PC-3 (cell line): ENCODE measurements at regions not wholly inside any gene's neighbourhood (a gene's known extent, or its start where the extent isn't known, plus 50 kb on each side); places are given as distances from the start of the nearest gene placed in this dataset.

Experiments used
- ATAC-seq: fragments of 200-7000 bp; cut with Tn5 transposase; 2 replicates; pipeline ENCODE4 v1.9.1; 2020; ENCODE audit warnings: mild to moderate bottlenecking, moderate library complexity
- BruUV-seq: library from RNA; stranded (reverse); fragments of 400-500 nt; replicated peaks from 2 replicates; lab custom pipeline; 2021; lab: Mats Ljungman, UMichigan
- CTCF ChIA-PET: fragments of 300-600 bp; sonication (Branson Sonifier 250); formaldehyde crosslinking; loops from one replicate; lab custom pipeline; 2022; ENCODE audit warnings: antibody characterized with exemption; lab: Charles Lee
- POLR2A ChIA-PET: fragments of 300-600 bp; sonication (Branson Sonifier 250); formaldehyde crosslinking; loops from one replicate; lab custom pipeline; 2022; ENCODE audit warnings: antibody characterized with exemption; ENCODE audit not compliant: unreplicated experiment; lab: Charles Lee
- DNase-seq: peaks from one replicate; pipeline ENCODE4 v3.0.0-alpha.2; 2015
- H2AFZ ChIP-seq: fragments of 300-600 bp; sonication (generic); 2 replicates; pipeline ENCODE4 v1.6.0; 2016; ENCODE audit warnings: antibody characterized with exemption, low read length
- H3F3A ChIP-seq: fragments of 300-600 bp; sonication (generic); one replicate; pipeline ENCODE4 v1.6.0; 2017; ENCODE audit warnings: antibody characterized with exemption, low read length, control low read depth, mild to moderate bottlenecking; ENCODE audit not compliant: unreplicated experiment
- H3K27ac ChIP-seq: fragments of 300-600 bp; sonication (generic); 2 replicates; pipeline ENCODE4 v1.5.1; 2016; ENCODE audit warnings: mild to moderate bottlenecking, low read length
- H3K27me3 ChIP-seq: fragments of 300-600 bp; sonication (generic); 2 replicates; pipeline ENCODE4 v1.6.1; 2016; ENCODE audit warnings: low read length, mixed read lengths
- H3K36me3 ChIP-seq: fragments of 300-600 bp; sonication (generic); 2 replicates; pipeline ENCODE4 v1.6.1; 2016; ENCODE audit warnings: low read depth, mixed run types, low read length, mixed read lengths
- H3K4me1 ChIP-seq: fragments of 300-600 bp; sonication (generic); 2 replicates; pipeline ENCODE4 v1.5.1; 2016; ENCODE audit warnings: low read length; ENCODE audit not compliant: insufficient read depth
- H3K4me2 ChIP-seq: fragments of 300-600 bp; sonication (generic); 2 replicates; pipeline ENCODE4 v1.6.0; 2016; ENCODE audit warnings: low read length
- H3K4me3 ChIP-seq: fragments of 300-600 bp; sonication (generic); 2 replicates; pipeline ENCODE4 v1.5.1; 2016; ENCODE audit warnings: mild to moderate bottlenecking, low read length, mixed read lengths
- H3K79me2 ChIP-seq: fragments of 300-600 bp; sonication (generic); 2 replicates; pipeline ENCODE4 v1.6.1; 2017; ENCODE audit warnings: low read length, mixed read lengths
- H3K9ac ChIP-seq: fragments of 300-600 bp; sonication (generic); 2 replicates; pipeline ENCODE4 v1.6.0; 2016; ENCODE audit warnings: mild to moderate bottlenecking, low read length
- H3K9me2 ChIP-seq: fragments of 300-600 bp; sonication (generic); replicated peaks from 2 replicates; pipeline ENCODE4 v1.6.1; 2016; ENCODE audit warnings: mixed run types, low read length, mixed read lengths
- H3K9me3 ChIP-seq: fragments of 300-600 bp; sonication (generic); 2 replicates; pipeline ENCODE4 v1.6.1; 2016; ENCODE audit warnings: low read length, mixed read lengths
- H4K20me1 ChIP-seq: fragments of 300-600 bp; sonication (generic); 2 replicates; pipeline ENCODE4 v1.6.1; 2016; ENCODE audit warnings: low read length, mixed read lengths
- CTCF ChIP-seq: fragments of 300-600 bp; sonication (generic); conservative IDR thresholded peaks from 2 replicates; pipeline ENCODE4 v1.5.1; 2017; ENCODE audit warnings: antibody characterized with exemption, low read depth, mild to moderate bottlenecking, low read length
- EZH2 ChIP-seq: fragments of 300-600 bp; sonication (generic); IDR thresholded peaks from one replicate; pipeline ENCODE4 v1.6.1; 2017; ENCODE audit warnings: antibody characterized with exemption, mild to moderate bottlenecking, low read length; ENCODE audit not compliant: unreplicated experiment
- EZH2phosphoT487 ChIP-seq: fragments of 300-600 bp; sonication (generic); IDR thresholded peaks from 2 replicates; pipeline ENCODE4 v1.6.1; 2018; ENCODE audit warnings: mild to moderate bottlenecking, antibody characterized with exemption, low read length, borderline replicate concordance
- intact Hi-C: fragments of 100-400 bp; cut with micrococcal nuclease; formaldehyde crosslinking; loops from 2 replicates; pipeline ENCODE4 v1.9.0; 2023

- Histone ChIP-seq H3K4me1 (no peaks in the 10 kb centered on the region), H3K27ac (no peak overlapping the region), H2AFZ (no peak overlapping the region), H3K4me2 (no peak overlapping the region), H3F3A (no peaks in the 10 kb centered on the region), H3K36me3 (no peaks in the 10 kb centered on the region), H3K79me2 (no peaks in the 10 kb centered on the region), H4K20me1 (no peaks in the 10 kb centered on the region), H3K9me3 (no peaks in the 10 kb centered on the region), H3K9me2 (no peaks in the 10 kb centered on the region), H3K27me3 (peaks cover 26% of the 10 kb centered on the region), H3K9ac (no peak overlapping the region), H3K4me3 (no peak overlapping the region)
- intact Hi-C loops = no loop called here
- ChIA-PET CTCF (no interaction called here), POLR2A (no interaction called here)
- no TSS peak for BruUV-seq
- ATAC-seq = no peak
- DNase-seq = no peak
- no peak for TF ChIP-seq EZH2
- TF ChIP-seq EZH2phosphoT487 = no peak
- TF ChIP-seq CTCF = no peak
Measured at GRCh38 chr5:167303582-167303981, 987.9 kb upstream of the WWC1 start.

DNA sequence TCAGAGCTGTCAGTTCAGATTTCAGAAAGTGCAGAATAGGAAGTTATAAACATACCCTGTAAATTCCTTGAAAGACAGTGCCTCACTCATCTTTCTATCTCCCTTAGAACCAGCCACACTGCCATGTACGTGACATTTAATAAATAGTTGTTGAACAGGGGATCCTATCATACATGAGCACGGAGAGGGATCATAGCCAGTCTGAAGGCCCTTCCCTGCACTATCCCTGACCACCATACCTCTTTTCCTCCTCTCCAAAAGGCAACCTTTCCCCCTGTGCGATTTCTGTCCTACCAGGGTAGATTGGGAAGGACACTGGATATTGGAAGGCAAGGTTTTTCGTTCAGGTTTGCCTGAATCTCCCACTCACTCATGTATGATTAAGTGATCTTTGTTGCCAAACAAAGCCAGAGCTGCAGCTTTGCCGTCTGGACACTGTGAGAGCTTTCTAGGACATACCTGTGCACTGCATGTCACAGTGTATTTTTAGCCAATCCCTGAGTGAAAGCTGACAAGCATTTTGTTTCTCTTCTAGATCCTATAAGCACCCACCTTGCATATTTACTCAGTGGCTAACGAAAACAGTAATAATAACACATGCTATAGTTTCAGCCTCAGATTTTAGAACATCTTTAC is 986.5 kb upstream of the WWC1 start:
- no peaks in the 10 kb centered on the region for H3K79me2 ChIP-seq
- no peak for DNase-seq
- no peak for ATAC-seq
- intact Hi-C loops = no loop called here
- POLR2A ChIA-PET = no interaction called here
- no peaks in the 10 kb centered on the region for H3K9me2 ChIP-seq
- H2AFZ ChIP-seq = no peak overlapping the region
- no peak overlapping the region for H3K27ac ChIP-seq
- no peak overlapping the region for H3K9ac ChIP-seq
- H3K4me3 ChIP-seq = no peak overlapping the region
- peaks cover 36% of the 10 kb centered on the region for H3K27me3 ChIP-seq
- H3K4me2 ChIP-seq = no peak overlapping the region
- H3K4me1 ChIP-seq = no peaks in the 10 kb centered on the region
- CTCF ChIA-PET = no interaction called here
- no peaks in the 10 kb centered on the region for H4K20me1 ChIP-seq
- no peaks in the 10 kb centered on the region for H3F3A ChIP-seq
- BruUV-seq = no TSS peak
- TF ChIP-seq EZH2phosphoT487 (no peak), CTCF (no peak), EZH2 (no peak)
- H3K36me3 ChIP-seq = no peaks in the 10 kb centered on the region
- no peaks in the 10 kb centered on the region for H3K9me3 ChIP-seq

DNA sequence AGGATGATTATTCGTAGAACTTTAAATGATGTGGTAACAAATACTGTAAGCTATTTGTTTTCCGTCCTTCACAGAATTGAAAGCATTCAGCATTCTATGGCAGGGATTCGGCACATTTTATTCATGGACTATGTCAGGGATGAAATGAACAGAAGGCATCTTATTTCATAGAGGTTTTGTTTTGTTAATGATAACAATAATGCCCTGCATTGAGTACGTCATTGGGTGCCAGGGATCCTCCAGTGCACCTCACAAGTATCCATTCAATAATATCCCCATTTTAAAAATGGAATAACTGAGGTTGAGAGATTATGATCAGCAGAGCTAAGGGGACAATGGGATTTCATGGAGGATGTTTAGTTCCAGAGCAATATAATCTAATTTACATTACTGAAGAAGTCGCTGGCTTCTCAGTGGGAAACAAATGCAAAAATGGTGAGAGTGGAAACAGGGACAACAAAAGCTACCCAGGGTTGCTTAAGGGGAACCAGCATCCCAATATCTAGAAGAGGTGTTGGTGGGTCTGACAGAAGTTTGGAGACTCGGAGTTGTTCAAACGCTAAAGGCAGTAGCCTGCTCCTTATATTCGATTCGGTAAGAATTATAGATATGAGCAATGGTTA is 985.7 kb upstream of the WWC1 start:
- TF ChIP-seq CTCF = no peak
- TF ChIP-seq EZH2phosphoT487 = no peak
- TF ChIP-seq EZH2 = no peak
- Histone ChIP-seq H3K9me3 (no peaks in the 10 kb centered on the region), H3K27me3 (peaks cover 43% of the 10 kb centered on the region), H3K4me1 (no peaks in the 10 kb centered on the region), H2AFZ (no peak overlapping the region), H3K4me2 (no peak overlapping the region), H3K79me2 (no peaks in the 10 kb centered on the region), H4K20me1 (no peaks in the 10 kb centered on the region), H3F3A (no peaks in the 10 kb centered on the region), H3K36me3 (no peaks in the 10 kb centered on the region), H3K9me2 (no peaks in the 10 kb centered on the region), H3K27ac (no peak overlapping the region), H3K4me3 (no peak overlapping the region), H3K9ac (no peak overlapping the region)
- POLR2A ChIA-PET = no interaction called here
- ATAC-seq = no peak
- DNase-seq = no peak
- no TSS peak for BruUV-seq
- intact Hi-C loops = no loop called here
- CTCF ChIA-PET = no interaction called here
